Ishikawa (cell line): ENCODE measurements at regions not wholly inside any gene's neighbourhood (a gene's known extent, or its start where the extent isn't known, plus 50 kb on each side); places are given as distances from the start of the nearest gene placed in this dataset.

ENCODE experiments used
- CREB1 ChIP-seq: IDR thresholded peaks from 2 replicates; pipeline ENCODE4 v1.6.1; 2012; ENCODE audit warnings: low read depth
- EP300 ChIP-seq: IDR thresholded peaks from 2 replicates; pipeline ENCODE4 v1.6.1; 2012; ENCODE audit warnings: borderline replicate concordance
- FOXM1 ChIP-seq: IDR thresholded peaks from 2 replicates; pipeline ENCODE4 v1.6.1; 2012; ENCODE audit warnings: low read depth, borderline replicate concordance
- MAX ChIP-seq: IDR thresholded peaks from 2 replicates; pipeline ENCODE4 v1.6.1; 2012
- RAD21 ChIP-seq: IDR thresholded peaks from 2 replicates; pipeline ENCODE4 v1.6.1; 2012; ENCODE audit warnings: low read depth
- REST ChIP-seq: IDR thresholded peaks from 2 replicates; pipeline ENCODE4 v1.6.1; 2012; ENCODE audit warnings: low read depth, mild to moderate bottlenecking
- TAF1 ChIP-seq: IDR thresholded peaks from 2 replicates; pipeline ENCODE4 v1.6.1; 2012; ENCODE audit warnings: low read depth, mild to moderate bottlenecking
- TCF12 ChIP-seq: IDR thresholded peaks from 2 replicates; pipeline ENCODE4 v1.6.1; 2012; ENCODE audit warnings: low read depth
- YY1 ChIP-seq: IDR thresholded peaks from 2 replicates; pipeline ENCODE4 v1.6.1; 2012; ENCODE audit warnings: low read depth
- ZBTB7A ChIP-seq: IDR thresholded peaks from 2 replicates; pipeline ENCODE4 v1.6.1; 2012; ENCODE audit warnings: low read depth

- TF ChIP-seq YY1 = no peak
- no peak for TF ChIP-seq EP300
- no peak for TF ChIP-seq REST
- no peak for TF ChIP-seq MAX
- no peak for TF ChIP-seq ZBTB7A
- no peak for TF ChIP-seq RAD21
- no peak for TF ChIP-seq TCF12
- TF ChIP-seq TAF1 = no peak
- no peak for TF ChIP-seq FOXM1
- no peak for TF ChIP-seq CREB1
These were observed 54.7 kb upstream of the CTNNB1 start for GRCh38 chr3:41144631-41145030.
